Endothelial cell of umbilical vein (primary cell): ENCODE measurements at regions not wholly inside any gene's neighbourhood (a gene's known extent, or its start where the extent isn't known, plus 50 kb on each side); places are given as distances from the start of the nearest gene placed in this dataset.

Experiments
- BruUV-seq: library from RNA; stranded (reverse); fragments of 400-500 nt; replicated peaks from 2 replicates; lab custom pipeline; 2021; lab: Mats Ljungman, UMichigan
- CTCF ChIA-PET: fragments of 300-600, 350-600 bp; sonication (Branson Sonifier 250); formaldehyde crosslinking; loops from one replicate; lab custom pipeline; 2021; ENCODE audit warnings: antibody characterized with exemption, inconsistent platforms; lab: Charles Lee
- POLR2A ChIA-PET: fragments of 300-600, 350-600 bp; sonication (Branson Sonifier 250); formaldehyde crosslinking; loops from one replicate; lab custom pipeline; 2021; ENCODE audit warnings: antibody characterized with exemption, inconsistent platforms; lab: Charles Lee
- DNase-seq: peaks from one replicate; pipeline ENCODE4 v3.0.0-alpha.2; 2011; ENCODE audit warnings: low read depth, low spot score
- FAIRE-seq: peaks from 2 replicates; lab custom pipeline; 2011; peaks lifted over from hg19 to GRCh38; lab: Jason Lieb, UNC
- H2AFZ ChIP-seq: 2 replicates; pipeline ENCODE4 v1.6.0; 2012; ENCODE audit warnings: low read depth, low read length, control low read depth, inconsistent platforms
- H3K27ac ChIP-seq: 2 replicates; pipeline ENCODE4 v1.5.1; 2011; ENCODE audit warnings: low read depth, mild to moderate bottlenecking, control low read depth, low read length, moderate library complexity; ENCODE audit not compliant: insufficient read depth
- H3K27me3 ChIP-seq, 2 experiments: 2 replicates each; pipeline versions ENCODE4 v1.6.0 to v1.6.1; 2011; ENCODE audit warnings: low read length in 2 of 2, mixed read lengths in 1 of 2; ENCODE audit not compliant: control insufficient read depth in 2 of 2, insufficient read depth in 2 of 2
- H3K36me3 ChIP-seq, 2 experiments: 2 replicates in 1 of 2; 3 replicates in 1 of 2; pipeline ENCODE4 v1.5.1; 2011; ENCODE audit warnings: low read length in 2 of 2, mild to moderate bottlenecking in 1 of 2, moderate library complexity in 1 of 2; ENCODE audit not compliant: control insufficient read depth in 2 of 2, insufficient read depth in 2 of 2; ENCODE audit errors: extremely low read depth in 1 of 2
- H3K4me1 ChIP-seq: 3 replicates; pipeline ENCODE4 v1.5.1; 2011; ENCODE audit warnings: mild to moderate bottlenecking, low read length; ENCODE audit not compliant: control insufficient read depth, insufficient read depth; ENCODE audit errors: extremely low read depth
- H3K4me2 ChIP-seq: 2 replicates; pipeline ENCODE4 v1.6.1; 2011; ENCODE audit warnings: low read length, control low read depth, mixed read lengths; ENCODE audit not compliant: insufficient read depth
- H3K4me3 ChIP-seq, 3 experiments: fragments of 200-600 bp in 1 of 3; sonication (generic), shearing (Covaris generic) in 1 of 3; replicated peaks in 1 of 3; 2 replicates each; pipeline ENCODE4 v1.5.1; 2011 to 2016; ENCODE audit warnings: control low read depth in 3 of 3, low read length in 3 of 3, mild to moderate bottlenecking in 2 of 3, inconsistent platforms in 1 of 3, low read depth in 1 of 3, moderate library complexity in 1 of 3; ENCODE audit not compliant: insufficient read depth in 1 of 3
- H3K79me2 ChIP-seq: 2 replicates; pipeline ENCODE4 v1.6.0; 2012; ENCODE audit warnings: low read length, inconsistent platforms; ENCODE audit not compliant: control insufficient read depth, insufficient read depth
- H3K9ac ChIP-seq: replicated peaks from 2 replicates; pipeline ENCODE3; 2011; ENCODE audit warnings: low read length, control low read depth; ENCODE audit not compliant: insufficient read depth; ENCODE audit errors: extremely low read depth
- H3K9me1 ChIP-seq: replicated peaks from 3 replicates; pipeline ENCODE4 v1.6.0; 2011; ENCODE audit warnings: mild to moderate bottlenecking, low read length; ENCODE audit not compliant: control insufficient read depth, insufficient read depth; ENCODE audit errors: extremely low read depth
- H3K9me3 ChIP-seq: replicated peaks from 2 replicates; pipeline ENCODE4 v1.5.1; 2012; ENCODE audit warnings: low read length, inconsistent platforms; ENCODE audit not compliant: control insufficient read depth, insufficient read depth
- H4K20me1 ChIP-seq: replicated peaks from 2 replicates; pipeline ENCODE3; 2011; ENCODE audit warnings: mild to moderate bottlenecking, low read length; ENCODE audit not compliant: control insufficient read depth, insufficient read depth; ENCODE audit errors: extremely low read depth
- EZH2 ChIP-seq: IDR thresholded peaks from 2 replicates; pipeline ENCODE4 v1.6.1; 2012; ENCODE audit warnings: borderline replicate concordance, low read depth, mild to moderate bottlenecking, moderate library complexity, low read length, inconsistent platforms; ENCODE audit not compliant: severe bottlenecking
- FOS ChIP-seq: IDR thresholded peaks from 2 replicates; pipeline ENCODE4 v1.6.1; 2011; ENCODE audit warnings: mild to moderate bottlenecking, low read length, moderate library complexity, borderline replicate concordance; ENCODE audit not compliant: insufficient read depth
- GATA2 ChIP-seq: IDR thresholded peaks from 2 replicates; pipeline ENCODE4 v1.7.0; 2011; ENCODE audit warnings: low read depth, mild to moderate bottlenecking, moderate library complexity, mixed read lengths, low read length; ENCODE audit not compliant: insufficient read length, insufficient read depth
- JUN ChIP-seq: IDR thresholded peaks from 2 replicates; pipeline ENCODE4 v1.6.1; 2011; ENCODE audit warnings: borderline replicate concordance, low read depth; ENCODE audit not compliant: insufficient read length, insufficient read depth
- MYC ChIP-seq: IDR thresholded peaks from one replicate; pipeline ENCODE4 v1.6.1; 2011; ENCODE audit warnings: mild to moderate bottlenecking, low read depth, low read length
- POLR2A ChIP-seq: IDR thresholded peaks from 2 replicates; pipeline ENCODE4 v1.6.1; 2012; ENCODE audit warnings: low read depth, mild to moderate bottlenecking, control low read depth, low read length
- POLR2AphosphoS5 ChIP-seq: IDR thresholded peaks from 2 replicates; pipeline ENCODE4 v1.6.1; 2012; ENCODE audit warnings: low read depth, mild to moderate bottlenecking, control low read depth, low read length, moderate library complexity; ENCODE audit not compliant: insufficient read depth
- dilution Hi-C: fragments of 300-500 bp; cut with MboI; formaldehyde crosslinking; loops from one replicate; pipeline ENCODE4 v1.15.0; 2019; ENCODE audit warnings: low sequenced_read_pairs; ENCODE audit not compliant: extremely low pct_ligation_motif_present
- intact Hi-C: fragments of 100-400 bp; cut with micrococcal nuclease; formaldehyde crosslinking; loops from one replicate; pipeline ENCODE4 v1.10.0; 2022
- TF ChIP-seq, protein P1 (sequence below), 2 donors: IDR thresholded peaks; 1 replicate in 1 of 2; 2 replicates in 1 of 2; pipeline ENCODE4 v1.5.1; 2011; ENCODE audit warnings: low read length in 2 of 2, mild to moderate bottlenecking in 2 of 2, moderate library complexity in 2 of 2, control low read depth in 1 of 2, inconsistent platforms in 1 of 2, low read depth in 1 of 2; ENCODE audit not compliant: insufficient read depth in 1 of 2; ENCODE audit errors: extremely low read depth in 1 of 2
- TF ChIP-seq, protein P2 (sequence below): IDR thresholded peaks from 2 replicates; pipeline ENCODE4 v1.6.1; 2011; ENCODE audit not compliant: insufficient read depth, insufficient read length

DNA sequence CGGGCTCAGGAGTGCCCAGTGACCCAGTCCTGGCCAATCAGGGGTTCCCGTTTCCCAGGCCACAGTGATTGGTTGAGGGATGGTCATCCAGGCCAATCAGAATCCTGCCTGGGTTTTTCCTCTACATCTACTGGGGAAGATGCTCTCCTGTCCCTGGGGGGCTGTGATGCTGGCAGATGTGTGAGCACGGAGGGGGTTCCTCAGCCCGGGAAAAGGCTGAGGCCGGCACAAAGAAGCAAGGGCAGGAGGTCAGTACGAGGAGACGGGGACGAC, 171.2 kb downstream of the CTTN start:
- no peak overlapping the region for H3K27ac ChIP-seq
- H3K9me3 ChIP-seq: no peaks in the 10 kb centered on the region
- H3K4me3 ChIP-seq: no peak overlapping the region
- no peak overlapping the region for H2AFZ ChIP-seq
- no peaks in the 10 kb centered on the region for H3K27me3 ChIP-seq
- dilution Hi-C loops (no loop called here), intact Hi-C loops (no loop called here)
- no peaks in the 10 kb centered on the region for H3K4me1 ChIP-seq
- TF ChIP-seq MYC (no peak), POLR2AphosphoS5 (no peak), GATA2 (no peak), JUN (no peak), FOS (no peak), POLR2A (no peak), EZH2 (no peak)
- TF ChIP-seq, protein P1, sequence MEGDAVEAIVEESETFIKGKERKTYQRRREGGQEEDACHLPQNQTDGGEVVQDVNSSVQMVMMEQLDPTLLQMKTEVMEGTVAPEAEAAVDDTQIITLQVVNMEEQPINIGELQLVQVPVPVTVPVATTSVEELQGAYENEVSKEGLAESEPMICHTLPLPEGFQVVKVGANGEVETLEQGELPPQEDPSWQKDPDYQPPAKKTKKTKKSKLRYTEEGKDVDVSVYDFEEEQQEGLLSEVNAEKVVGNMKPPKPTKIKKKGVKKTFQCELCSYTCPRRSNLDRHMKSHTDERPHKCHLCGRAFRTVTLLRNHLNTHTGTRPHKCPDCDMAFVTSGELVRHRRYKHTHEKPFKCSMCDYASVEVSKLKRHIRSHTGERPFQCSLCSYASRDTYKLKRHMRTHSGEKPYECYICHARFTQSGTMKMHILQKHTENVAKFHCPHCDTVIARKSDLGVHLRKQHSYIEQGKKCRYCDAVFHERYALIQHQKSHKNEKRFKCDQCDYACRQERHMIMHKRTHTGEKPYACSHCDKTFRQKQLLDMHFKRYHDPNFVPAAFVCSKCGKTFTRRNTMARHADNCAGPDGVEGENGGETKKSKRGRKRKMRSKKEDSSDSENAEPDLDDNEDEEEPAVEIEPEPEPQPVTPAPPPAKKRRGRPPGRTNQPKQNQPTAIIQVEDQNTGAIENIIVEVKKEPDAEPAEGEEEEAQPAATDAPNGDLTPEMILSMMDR (IDR thresholded peaks at IDR 0.05; ENCODE audit: extremely low read depth in 1 of 2, insufficient read depth in 1 of 2, low read depth in 1 of 2, low read length in 2 of 2): no peak
- TF ChIP-seq, protein P2, sequence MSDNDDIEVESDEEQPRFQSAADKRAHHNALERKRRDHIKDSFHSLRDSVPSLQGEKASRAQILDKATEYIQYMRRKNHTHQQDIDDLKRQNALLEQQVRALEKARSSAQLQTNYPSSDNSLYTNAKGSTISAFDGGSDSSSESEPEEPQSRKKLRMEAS: no peak
- ChIA-PET CTCF (no interaction called here), POLR2A (no interaction called here)
- H4K20me1 ChIP-seq: no peaks in the 10 kb centered on the region
- no peaks in the 10 kb centered on the region for H3K9me1 ChIP-seq
- H3K4me2 ChIP-seq: no peak overlapping the region
- BruUV-seq: no TSS peak
- no peaks in the 10 kb centered on the region for H3K79me2 ChIP-seq
- FAIRE-seq: no peak
- H3K9ac ChIP-seq: no peak overlapping the region
- DNase-seq: no peak
- H3K36me3 ChIP-seq: no peaks in the 10 kb centered on the region
